IMR-90 (cell line): ENCODE measurements at regions not wholly inside any gene's neighbourhood (a gene's known extent, or its start where the extent isn't known, plus 50 kb on each side); places are given as distances from the start of the nearest gene placed in this dataset.

Experiments
- ATAC-seq: fragments of 200-7000 bp; cut with Tn5 transposase; 2 replicates; pipeline ENCODE4 v1.9.1; 2020; ENCODE audit warnings: low read depth, mild to moderate bottlenecking, moderate library complexity
- BruUV-seq: library from RNA; stranded (reverse); fragments of 400-500 nt; replicated peaks from 2 replicates; lab custom pipeline; 2021; lab: Mats Ljungman, UMichigan
- CTCF ChIA-PET: fragments of 300-600 bp; formaldehyde crosslinking; extraction: SDS; loops from one replicate; lab custom pipeline; 2021; ENCODE audit warnings: antibody characterized with exemption; lab: Yijun Ruan, JAX
- POLR2A ChIA-PET: fragments of 300-600 bp; sonication (Branson Sonifier 250); formaldehyde crosslinking; loops from one replicate; lab custom pipeline; 2022; ENCODE audit warnings: antibody characterized with exemption; ENCODE audit not compliant: unreplicated experiment; lab: Charles Lee
- DNase-seq: peaks from one replicate; pipeline ENCODE4 v3.0.0; 2013
- H2AFZ ChIP-seq: replicated peaks from 2 replicates; pipeline ENCODE3; 2013; ENCODE audit warnings: low read length, mild to moderate bottlenecking; ENCODE audit not compliant: poor library complexity
- H2AK5ac ChIP-seq: 2 replicates; pipeline ENCODE4 v1.6.1; 2013; ENCODE audit warnings: low read depth, low read length, inconsistent platforms
- H2AK9ac ChIP-seq: replicated peaks from 2 replicates; pipeline ENCODE3; 2013; ENCODE audit warnings: mild to moderate bottlenecking, low read depth, low read length, moderate library complexity; ENCODE audit not compliant: poor library complexity
- H2BK120ac ChIP-seq: 2 replicates; pipeline ENCODE4 v1.6.1; 2013; ENCODE audit warnings: low read depth, low read length, inconsistent platforms
- H2BK15ac ChIP-seq: 3 replicates; pipeline ENCODE4 v1.6.1; 2013; ENCODE audit warnings: low read depth, low read length, inconsistent platforms
- H2BK20ac ChIP-seq: 2 replicates; pipeline ENCODE4 v1.6.1; 2013; ENCODE audit warnings: low read depth, mild to moderate bottlenecking, inconsistent platforms, low read length, moderate library complexity
- H2BK5ac ChIP-seq: 2 replicates; pipeline ENCODE4 v1.6.1; 2013; ENCODE audit warnings: mild to moderate bottlenecking, low read depth, low read length, inconsistent platforms; ENCODE audit not compliant: poor library complexity, severe bottlenecking
- H3K14ac ChIP-seq: replicated peaks from 2 replicates; pipeline ENCODE4 v1.6.1; 2013; ENCODE audit warnings: low read depth, low read length, inconsistent platforms
- H3K18ac ChIP-seq: 2 replicates; pipeline ENCODE4 v1.6.1; 2013; ENCODE audit warnings: low read depth, low read length, control low read depth
- H3K23ac ChIP-seq: 2 replicates; pipeline ENCODE4 v1.6.1; 2013; ENCODE audit warnings: low read depth, low read length, inconsistent platforms
- H3K27ac ChIP-seq: 2 replicates; pipeline ENCODE4 v1.5.1; 2013; ENCODE audit warnings: mild to moderate bottlenecking, control low read depth, low read length; ENCODE audit not compliant: insufficient read depth
- H3K27me3 ChIP-seq: 2 replicates; pipeline ENCODE4 v1.6.1; 2013; ENCODE audit warnings: low read length; ENCODE audit not compliant: control insufficient read depth, insufficient read depth
- H3K36me3 ChIP-seq: 2 replicates; pipeline ENCODE4 v1.6.1; 2013; ENCODE audit warnings: low read length, mixed read lengths; ENCODE audit not compliant: control insufficient read depth, insufficient read depth
- H3K4ac ChIP-seq: 2 replicates; pipeline ENCODE4 v1.6.1; 2013; ENCODE audit warnings: low read depth, low read length, inconsistent platforms
- H3K4me1 ChIP-seq: 2 replicates; pipeline ENCODE4 v1.6.1; 2013; ENCODE audit warnings: low read length, mixed read lengths; ENCODE audit not compliant: control insufficient read depth, insufficient read depth
- H3K4me2 ChIP-seq: 2 replicates; pipeline ENCODE4 v1.6.1; 2013; ENCODE audit warnings: low read depth, mild to moderate bottlenecking, control low read depth, low read length, moderate library complexity
- H3K4me3 ChIP-seq: 2 replicates; pipeline ENCODE4 v1.5.1; 2013; ENCODE audit warnings: low read depth, mild to moderate bottlenecking, control low read depth, low read length, moderate library complexity; ENCODE audit not compliant: insufficient read depth
- H3K56ac ChIP-seq: 2 replicates; pipeline ENCODE4 v1.6.1; 2013; ENCODE audit warnings: low read length, inconsistent platforms; ENCODE audit not compliant: insufficient read depth; ENCODE audit errors: extremely low read depth
- H3K79me1 ChIP-seq, 2 experiments: 2 replicates each; pipeline ENCODE4 v1.6.1; 2013; ENCODE audit warnings: low read length in 2 of 2, inconsistent platforms in 1 of 2, low read depth in 1 of 2
- H3K9ac ChIP-seq: 2 replicates; pipeline ENCODE4 v1.6.1; 2013; ENCODE audit warnings: low read depth, low read length, control low read depth
- H3K9me1 ChIP-seq: 2 replicates; pipeline ENCODE4 v1.6.1; 2013; ENCODE audit warnings: low read length, inconsistent platforms; ENCODE audit not compliant: insufficient read depth
- H3K9me3 ChIP-seq: 2 replicates; pipeline ENCODE4 v1.6.1; 2013; ENCODE audit warnings: low read length; ENCODE audit not compliant: control insufficient read depth, insufficient read depth
- H4K20me1 ChIP-seq: 2 replicates; pipeline ENCODE4 v1.6.1; 2013; ENCODE audit warnings: low read length, inconsistent platforms; ENCODE audit not compliant: insufficient read depth
- H4K5ac ChIP-seq: 2 replicates; pipeline ENCODE4 v1.6.1; 2013; ENCODE audit warnings: mild to moderate bottlenecking, low read depth, low read length, control low read depth
- H4K8ac ChIP-seq, 2 experiments: 2 replicates each; pipeline ENCODE4 v1.6.1; 2013; ENCODE audit warnings: low read depth in 2 of 2, low read length in 2 of 2, control low read depth in 1 of 2, inconsistent platforms in 1 of 2
- H4K91ac ChIP-seq: 2 replicates; pipeline ENCODE4 v1.6.1; 2013; ENCODE audit warnings: low read depth, low read length, inconsistent platforms; ENCODE audit not compliant: insufficient read depth
- BHLHE40 ChIP-seq: fragments of 150-350 bp; IDR thresholded peaks from 2 replicates; pipeline ENCODE4 v1.6.1; 2016; ENCODE audit warnings: mild to moderate bottlenecking, low read depth, low read length
- CEBPB ChIP-seq: IDR thresholded peaks from 2 replicates; pipeline ENCODE4 v1.6.1; 2012; ENCODE audit warnings: low read depth, low read length, improper control_type of control experiment
- CHD1 ChIP-seq: IDR thresholded peaks from 2 replicates; pipeline ENCODE4 v1.6.1; 2012; ENCODE audit warnings: low read depth, low read length, improper control_type of control experiment
- FOS ChIP-seq: fragments of 150-350 bp; IDR thresholded peaks from 2 replicates; pipeline ENCODE4 v1.6.1; 2016; ENCODE audit warnings: low read depth, low read length
- MAFK ChIP-seq: IDR thresholded peaks from 2 replicates; pipeline ENCODE4 v1.6.1; 2012; ENCODE audit warnings: low read depth, low read length, improper control_type of control experiment
- MAZ ChIP-seq: IDR thresholded peaks from 2 replicates; pipeline ENCODE4 v1.6.1; 2012; ENCODE audit warnings: low read depth, mild to moderate bottlenecking, low read length, improper control_type of control experiment, moderate library complexity, borderline replicate concordance
- MXI1 ChIP-seq: IDR thresholded peaks from 2 replicates; pipeline ENCODE4 v1.6.1; 2012; ENCODE audit warnings: low read depth, mild to moderate bottlenecking, low read length, moderate library complexity, borderline replicate concordance
- NFE2L2 ChIP-seq: fragments of 150-350 bp; IDR thresholded peaks from 2 replicates; pipeline ENCODE4 v1.6.1; 2016; ENCODE audit warnings: low read depth, mild to moderate bottlenecking, low read length
- POLR2A ChIP-seq: IDR thresholded peaks from 2 replicates; pipeline ENCODE4 v1.6.1; 2012; ENCODE audit warnings: mild to moderate bottlenecking, low read depth, low read length
- RCOR1 ChIP-seq: IDR thresholded peaks from 2 replicates; pipeline ENCODE4 v1.6.1; 2012; ENCODE audit warnings: mild to moderate bottlenecking, low read length, improper control_type of control experiment; ENCODE audit not compliant: insufficient replicate concordance
- RFX5 ChIP-seq: IDR thresholded peaks from 2 replicates; pipeline ENCODE4 v1.8.0; 2012; ENCODE audit warnings: low read depth, mild to moderate bottlenecking, low read length, moderate library complexity
- SMC3 ChIP-seq: fragments of 150-350 bp; IDR thresholded peaks from 2 replicates; pipeline ENCODE4 v1.6.1; 2016; ENCODE audit warnings: low read depth, mild to moderate bottlenecking, antibody characterized with exemption, low read length, moderate library complexity
- WGBS, 2 experiments: methylation state at CpG; one replicate each; pipeline versions ENCODE4 v1.1.5 to v1.1.7; 2013; ENCODE audit warnings: missing lambda C conversion rate in 2 of 2; ENCODE audit not compliant: insufficient read length in 1 of 2; ENCODE audit errors: extremely low coverage in 2 of 2; 5-methylcytosine and 5-hydroxymethylcytosine counted together
- dilution Hi-C: fragments of 300-500 bp; cut with HindIII; formaldehyde crosslinking; loops from one replicate; pipeline ENCODE4 v1.14.3; 2018; ENCODE audit warnings: low sequenced_read_pairs; ENCODE audit not compliant: unreplicated experiment
- in situ Hi-C: fragments of 300-500 bp; cut with MboI; formaldehyde crosslinking; loops from 3 replicates; pipeline ENCODE4 v1.14.3; 2019; ENCODE audit warnings: low sequenced_read_pairs, inconsistent platforms, mixed read lengths
- intact Hi-C: fragments of 100-400 bp; cut with micrococcal nuclease; formaldehyde crosslinking; loops from 2 replicates; pipeline ENCODE4 v1.10.0; 2022
- TF ChIP-seq, protein P1 (sequence below): conservative IDR thresholded peaks from 2 replicates; pipeline ENCODE4 v1.5.1; 2012; ENCODE audit warnings: mild to moderate bottlenecking, low read depth, low read length, improper control_type of control experiment
- TF ChIP-seq, protein P2 (sequence below): fragments of 150-350 bp; IDR thresholded peaks from 2 replicates; pipeline ENCODE4 v1.6.1; 2017; ENCODE audit warnings: mild to moderate bottlenecking, antibody characterized with exemption, low read length, low read depth
- TF ChIP-seq, protein P3 (sequence below): fragments of 150-350 bp; IDR thresholded peaks from 2 replicates; pipeline ENCODE4 v1.6.1; 2016; ENCODE audit warnings: low read depth, mild to moderate bottlenecking, low read length, moderate library complexity, borderline replicate concordance

DNA sequence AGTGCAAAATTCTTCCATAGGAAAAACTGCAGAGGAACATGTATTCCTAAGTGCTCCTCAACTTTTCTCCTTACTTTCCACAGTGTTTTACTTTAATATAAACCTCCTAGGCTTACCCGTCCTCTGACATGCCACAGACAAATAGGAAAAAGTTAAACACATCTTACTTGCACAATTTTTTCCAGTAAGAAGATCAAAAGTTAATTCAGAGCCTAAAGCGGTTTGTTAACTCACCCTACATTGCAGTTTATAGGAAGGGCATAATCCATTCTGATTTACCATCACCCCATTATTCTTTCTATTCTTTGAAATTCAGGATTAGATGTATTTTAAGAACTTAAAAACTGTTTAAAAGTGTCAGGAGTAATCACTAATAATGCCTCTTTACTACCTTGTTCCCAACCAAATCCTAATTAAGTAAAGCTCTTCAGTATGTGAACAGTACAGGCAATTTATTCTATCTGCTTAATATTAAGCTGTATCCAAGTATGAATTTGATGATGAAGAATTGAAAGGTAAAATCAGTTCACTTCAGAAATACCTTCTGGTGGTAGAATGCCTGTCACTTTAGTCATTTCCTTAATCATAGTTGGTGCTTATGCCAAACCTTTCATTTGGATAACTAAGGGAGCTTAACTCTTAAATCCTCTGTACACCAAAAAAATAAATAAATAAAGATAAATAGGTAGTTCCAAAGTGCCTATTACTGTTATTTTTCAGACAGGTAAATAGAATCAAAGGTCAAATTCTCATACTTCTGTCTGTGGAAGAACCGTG lies 292.0 kb downstream of the ALDH8A1 start:
- intact Hi-C loops = no loop called here
- peak overlapping the region; percentile 64; the same call in 1 of the 2 replicates for H2BK20ac ChIP-seq
- no peak overlapping the region for H3K23ac ChIP-seq
- H4K5ac ChIP-seq = peak overlapping the region; percentile 36
- H4K8ac ChIP-seq = no peak overlapping the region; a peak in 1 of 4 replicates
- H4K91ac ChIP-seq = no peak overlapping the region
- no peak overlapping the region for H3K9ac ChIP-seq
- no peak overlapping the region for H3K4me3 ChIP-seq
- no peaks in the 10 kb centered on the region for H3K36me3 ChIP-seq
- in situ Hi-C loops = no loop called here
- ChIA-PET CTCF (interaction anchor here (0.6 kb wide), 1 partner anchor 19 kb away, joined by 3 read pairs; no protein-coding TSS in a partner anchor), POLR2A (no interaction called here)
- no peaks in the 10 kb centered on the region for H3K27me3 ChIP-seq
- H3K9me3 ChIP-seq = no peaks in the 10 kb centered on the region
- no peak overlapping the region for H3K56ac ChIP-seq
- peak overlapping the region; percentile 61 for H2BK5ac ChIP-seq
- H3K4me1 ChIP-seq = peaks cover 7% of the 10 kb centered on the region
- DNase-seq = peak; percentile 15
- H2AK9ac ChIP-seq = no peak overlapping the region
- peak overlapping the region; percentile 82; the same call in 1 of the 2 replicates for H3K18ac ChIP-seq
- no peaks in the 10 kb centered on the region for H3K79me1 ChIP-seq
- H2AFZ ChIP-seq = no peak overlapping the region
- H2AK5ac ChIP-seq = no peak overlapping the region
- no peak overlapping the region for H2BK15ac ChIP-seq
- H4K20me1 ChIP-seq = no peaks in the 10 kb centered on the region
- peak overlapping the region; percentile 79; the same call in 1 of the 2 replicates for H3K4me2 ChIP-seq
- H2BK120ac ChIP-seq = 0 out of 2 replicates have a peak overlapping the region, but pooled peaks have one; percentile 30
- no peaks in the 10 kb centered on the region for H3K9me1 ChIP-seq
- no CpG with 5 or more reads among the region's 3 CpGs for WGBS, 2 experiments
- H3K14ac ChIP-seq = no peak overlapping the region
- H3K4ac ChIP-seq = no peak overlapping the region
- peak; percentile 21; the same call in 1 of the 2 replicates for ATAC-seq
- H3K27ac ChIP-seq = peak overlapping the region; percentile 32; the same call in 1 of the 2 replicates
- no TSS peak for BruUV-seq
- dilution Hi-C loops = no loop called here
- TF ChIP-seq NFE2L2 (no peak), RFX5 (no peak), POLR2A (no peak), CEBPB (no peak), MAZ (no peak), RCOR1 (no peak), MAFK (no peak), SMC3 (no peak), MXI1 (no peak), FOS (no peak), BHLHE40 (no peak), CHD1 (no peak)
- TF ChIP-seq, protein P1, sequence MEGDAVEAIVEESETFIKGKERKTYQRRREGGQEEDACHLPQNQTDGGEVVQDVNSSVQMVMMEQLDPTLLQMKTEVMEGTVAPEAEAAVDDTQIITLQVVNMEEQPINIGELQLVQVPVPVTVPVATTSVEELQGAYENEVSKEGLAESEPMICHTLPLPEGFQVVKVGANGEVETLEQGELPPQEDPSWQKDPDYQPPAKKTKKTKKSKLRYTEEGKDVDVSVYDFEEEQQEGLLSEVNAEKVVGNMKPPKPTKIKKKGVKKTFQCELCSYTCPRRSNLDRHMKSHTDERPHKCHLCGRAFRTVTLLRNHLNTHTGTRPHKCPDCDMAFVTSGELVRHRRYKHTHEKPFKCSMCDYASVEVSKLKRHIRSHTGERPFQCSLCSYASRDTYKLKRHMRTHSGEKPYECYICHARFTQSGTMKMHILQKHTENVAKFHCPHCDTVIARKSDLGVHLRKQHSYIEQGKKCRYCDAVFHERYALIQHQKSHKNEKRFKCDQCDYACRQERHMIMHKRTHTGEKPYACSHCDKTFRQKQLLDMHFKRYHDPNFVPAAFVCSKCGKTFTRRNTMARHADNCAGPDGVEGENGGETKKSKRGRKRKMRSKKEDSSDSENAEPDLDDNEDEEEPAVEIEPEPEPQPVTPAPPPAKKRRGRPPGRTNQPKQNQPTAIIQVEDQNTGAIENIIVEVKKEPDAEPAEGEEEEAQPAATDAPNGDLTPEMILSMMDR = no peak
- TF ChIP-seq, protein P2, sequence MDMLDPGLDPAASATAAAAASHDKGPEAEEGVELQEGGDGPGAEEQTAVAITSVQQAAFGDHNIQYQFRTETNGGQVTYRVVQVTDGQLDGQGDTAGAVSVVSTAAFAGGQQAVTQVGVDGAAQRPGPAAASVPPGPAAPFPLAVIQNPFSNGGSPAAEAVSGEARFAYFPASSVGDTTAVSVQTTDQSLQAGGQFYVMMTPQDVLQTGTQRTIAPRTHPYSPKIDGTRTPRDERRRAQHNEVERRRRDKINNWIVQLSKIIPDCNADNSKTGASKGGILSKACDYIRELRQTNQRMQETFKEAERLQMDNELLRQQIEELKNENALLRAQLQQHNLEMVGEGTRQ = no peak
- TF ChIP-seq, protein P3, sequence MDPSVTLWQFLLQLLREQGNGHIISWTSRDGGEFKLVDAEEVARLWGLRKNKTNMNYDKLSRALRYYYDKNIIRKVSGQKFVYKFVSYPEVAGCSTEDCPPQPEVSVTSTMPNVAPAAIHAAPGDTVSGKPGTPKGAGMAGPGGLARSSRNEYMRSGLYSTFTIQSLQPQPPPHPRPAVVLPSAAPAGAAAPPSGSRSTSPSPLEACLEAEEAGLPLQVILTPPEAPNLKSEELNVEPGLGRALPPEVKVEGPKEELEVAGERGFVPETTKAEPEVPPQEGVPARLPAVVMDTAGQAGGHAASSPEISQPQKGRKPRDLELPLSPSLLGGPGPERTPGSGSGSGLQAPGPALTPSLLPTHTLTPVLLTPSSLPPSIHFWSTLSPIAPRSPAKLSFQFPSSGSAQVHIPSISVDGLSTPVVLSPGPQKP = no peak
